AG09309 (cell line): ENCODE measurements at regions not wholly inside any gene's neighbourhood (a gene's known extent, or its start where the extent isn't known, plus 50 kb on each side); places are given as distances from the start of the nearest gene placed in this dataset.

Experiments used
- DNase-seq: peaks from one replicate; pipeline ENCODE4 v3.0.0-alpha.2; 2010; ENCODE audit warnings: low read depth
- H3K4me3 ChIP-seq: 2 replicates; pipeline ENCODE4 v1.5.1; 2011; ENCODE audit warnings: mild to moderate bottlenecking, low read depth, low read length, moderate library complexity; ENCODE audit not compliant: control insufficient read depth
- TF ChIP-seq, protein P1 (sequence below): IDR thresholded peaks from 2 replicates; pipeline ENCODE4 v1.5.1; 2011; ENCODE audit warnings: mild to moderate bottlenecking, low read depth, low read length, inconsistent platforms; ENCODE audit not compliant: insufficient read depth, control insufficient read depth; ENCODE audit errors: missing control alignments

DNA sequence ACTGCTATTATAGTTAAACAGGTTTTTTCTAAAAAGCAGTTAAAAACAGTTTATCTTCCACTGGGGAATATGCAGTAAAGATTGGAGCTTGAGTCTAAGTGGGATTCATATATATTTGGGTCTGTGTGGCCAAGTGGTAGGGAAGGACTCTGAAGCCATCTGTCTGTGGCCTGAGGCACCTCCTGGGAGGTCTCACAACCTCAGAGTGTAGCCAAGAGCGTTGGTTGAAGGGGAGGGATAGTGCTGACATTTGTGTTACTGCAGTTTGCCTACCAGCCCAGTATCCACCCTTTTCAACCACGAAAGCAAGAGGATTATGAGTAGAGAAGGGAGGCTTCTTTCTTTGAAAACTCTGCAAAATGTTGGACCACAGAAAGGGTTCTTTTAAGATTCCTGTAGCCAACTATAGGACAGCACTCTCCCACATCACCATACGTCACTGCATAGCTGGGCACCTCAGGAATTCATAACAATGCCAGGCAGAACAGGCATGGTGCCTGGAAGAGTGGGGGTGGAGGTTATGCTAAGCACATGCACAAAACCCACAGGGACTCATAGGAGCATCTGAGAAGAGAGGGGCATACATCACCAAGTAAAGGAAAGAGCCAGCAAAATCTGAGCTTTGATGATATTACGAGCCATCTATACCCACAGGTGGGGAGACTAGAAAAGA, 90.5 kb upstream of the HEY2 start:
- TF ChIP-seq, protein P1, sequence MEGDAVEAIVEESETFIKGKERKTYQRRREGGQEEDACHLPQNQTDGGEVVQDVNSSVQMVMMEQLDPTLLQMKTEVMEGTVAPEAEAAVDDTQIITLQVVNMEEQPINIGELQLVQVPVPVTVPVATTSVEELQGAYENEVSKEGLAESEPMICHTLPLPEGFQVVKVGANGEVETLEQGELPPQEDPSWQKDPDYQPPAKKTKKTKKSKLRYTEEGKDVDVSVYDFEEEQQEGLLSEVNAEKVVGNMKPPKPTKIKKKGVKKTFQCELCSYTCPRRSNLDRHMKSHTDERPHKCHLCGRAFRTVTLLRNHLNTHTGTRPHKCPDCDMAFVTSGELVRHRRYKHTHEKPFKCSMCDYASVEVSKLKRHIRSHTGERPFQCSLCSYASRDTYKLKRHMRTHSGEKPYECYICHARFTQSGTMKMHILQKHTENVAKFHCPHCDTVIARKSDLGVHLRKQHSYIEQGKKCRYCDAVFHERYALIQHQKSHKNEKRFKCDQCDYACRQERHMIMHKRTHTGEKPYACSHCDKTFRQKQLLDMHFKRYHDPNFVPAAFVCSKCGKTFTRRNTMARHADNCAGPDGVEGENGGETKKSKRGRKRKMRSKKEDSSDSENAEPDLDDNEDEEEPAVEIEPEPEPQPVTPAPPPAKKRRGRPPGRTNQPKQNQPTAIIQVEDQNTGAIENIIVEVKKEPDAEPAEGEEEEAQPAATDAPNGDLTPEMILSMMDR = no peak
- H3K4me3 ChIP-seq = no peak overlapping the region
- DNase-seq = no peak

DNA sequence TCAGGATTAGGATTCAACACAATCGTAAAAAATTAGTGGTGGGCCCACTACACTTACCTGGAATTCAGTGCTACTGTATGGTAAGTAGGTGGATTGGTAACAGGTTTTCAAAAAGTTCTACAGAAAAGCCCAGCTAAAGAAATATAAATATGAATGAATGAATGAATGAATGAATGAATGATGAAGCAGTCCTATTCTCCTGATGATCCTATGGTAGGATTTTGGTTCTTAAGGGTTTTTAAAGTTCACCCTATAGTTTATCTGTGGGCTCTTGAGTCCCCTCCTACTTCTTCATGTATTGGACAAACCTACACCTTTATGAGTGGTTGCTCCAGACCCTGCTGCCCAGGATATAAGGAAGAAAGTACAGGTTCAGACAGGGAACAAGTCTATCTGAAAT, 89.5 kb upstream of the HEY2 start:
- no peak for DNase-seq

DNA sequence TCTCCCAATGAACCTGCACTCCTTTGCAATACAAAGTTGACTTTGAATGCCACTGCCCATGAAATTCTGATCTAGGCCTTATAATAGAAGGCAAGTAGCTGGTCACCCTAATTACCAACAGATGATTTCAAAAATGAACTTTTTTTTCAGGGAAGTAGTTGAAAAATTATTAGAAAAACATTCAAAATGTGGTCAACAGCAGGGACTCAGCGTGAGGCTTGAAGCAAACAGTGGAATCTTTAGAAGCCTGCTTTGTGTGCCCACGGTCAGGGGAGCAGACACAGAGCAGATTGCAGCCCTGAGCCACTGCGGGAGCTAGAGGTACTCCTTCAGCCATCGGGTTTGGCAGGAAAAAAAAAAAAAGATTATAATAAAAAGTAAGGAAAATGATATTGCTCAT, 87.1 kb upstream of the HEY2 start:
- DNase-seq = no peak
- TF ChIP-seq, protein P1 = no peak
- no peak overlapping the region for H3K4me3 ChIP-seq

More for the DNA sequence above, 89.5 kb upstream of the HEY2 start:
- TF ChIP-seq, protein P1 = no peak
- no peak overlapping the region for H3K4me3 ChIP-seq

DNA sequence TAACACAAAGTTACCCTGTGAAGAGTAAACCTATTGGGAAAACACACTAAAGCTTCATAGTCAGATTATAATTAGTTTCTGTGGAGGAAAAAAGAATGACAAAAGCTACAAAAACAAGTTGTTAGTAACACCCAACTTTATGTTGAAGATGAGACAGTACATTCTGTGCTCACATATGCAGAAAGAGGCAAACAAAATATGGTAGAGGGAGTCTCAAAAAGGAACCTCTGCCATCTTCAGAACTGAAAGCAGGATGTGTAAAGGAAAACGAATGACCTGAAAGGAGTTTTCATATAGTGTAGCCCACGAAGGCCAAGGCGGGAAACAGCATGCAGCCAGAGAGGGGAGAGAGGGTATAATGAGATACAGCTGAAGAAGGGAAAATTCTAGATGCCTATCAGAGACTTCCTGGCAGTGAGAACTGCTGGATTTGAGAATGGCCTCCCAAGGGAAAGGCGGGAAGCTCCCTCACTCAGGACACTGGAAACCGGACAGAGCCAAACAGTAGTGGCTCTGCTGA, 84.1 kb upstream of the HEY2 start:
- no peak for DNase-seq

DNA sequence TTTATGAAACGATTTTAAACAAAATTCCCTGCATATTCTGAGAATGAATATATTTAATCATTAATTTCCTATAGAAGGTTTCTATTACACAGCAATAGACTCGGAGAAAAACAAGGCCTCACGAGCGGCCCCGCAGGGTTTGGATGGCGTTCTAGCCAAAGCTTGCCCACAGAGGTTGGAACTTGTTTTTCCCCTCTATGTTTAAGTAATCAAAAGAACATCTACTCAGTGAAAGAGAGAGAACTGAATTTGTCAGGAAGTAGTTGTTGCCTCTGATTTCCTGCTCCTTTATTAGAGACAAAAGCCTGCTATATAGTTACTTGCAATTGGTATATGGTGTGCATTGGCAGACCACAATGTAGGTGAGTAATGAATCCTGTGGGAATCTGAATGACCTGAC, 82.1 kb upstream of the HEY2 start:
- H3K4me3 ChIP-seq = no peak overlapping the region
- DNase-seq = no peak
- TF ChIP-seq, protein P1 = no peak

More for the DNA sequence above, 84.1 kb upstream of the HEY2 start:
- no peak overlapping the region for H3K4me3 ChIP-seq
- TF ChIP-seq, protein P1 = no peak

DNA sequence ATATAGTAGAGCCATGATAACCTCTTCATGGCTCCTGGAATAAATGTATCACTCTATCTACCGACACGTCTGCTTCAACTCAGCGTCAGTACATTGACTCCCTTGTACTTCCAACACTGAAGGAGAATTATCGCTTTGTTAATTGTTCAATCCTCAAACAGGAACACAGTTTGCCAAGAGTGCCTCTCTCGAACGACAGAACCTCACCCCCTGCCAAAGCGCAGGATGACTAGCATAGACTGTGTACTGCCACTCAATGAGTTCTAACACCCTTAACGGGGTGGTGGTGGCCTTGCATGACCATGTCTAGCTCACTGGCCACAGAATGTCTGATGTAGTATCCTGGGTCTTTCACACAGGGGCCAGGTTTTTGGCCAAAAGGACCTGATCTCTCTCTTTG, 81.4 kb upstream of the HEY2 start:
- H3K4me3 ChIP-seq = no peak overlapping the region
- TF ChIP-seq, protein P1 = no peak
- no peak for DNase-seq
